GM23248 (cell line): ENCODE measurements at regions not wholly inside any gene's neighbourhood (a gene's known extent, or its start where the extent isn't known, plus 50 kb on each side); places are given as distances from the start of the nearest gene placed in this dataset.
A peak's percentile ranks its signal among the peaks of the same experiment; 100 is the strongest.

Experiments used
- DNase-seq: peaks from one replicate; pipeline ENCODE4 v3.0.0-alpha.2; 2015
- H2AFZ ChIP-seq: fragments of 200-600 bp; sonication (generic); 2 replicates; pipeline ENCODE4 v1.6.1; 2016; ENCODE audit warnings: antibody characterized with exemption
- H3F3A ChIP-seq: fragments of 200-600 bp; sonication (generic); 2 replicates; pipeline ENCODE4 v1.6.1; 2016; ENCODE audit warnings: mild to moderate bottlenecking, antibody characterized with exemption, mixed run types; ENCODE audit not compliant: insufficient read depth
- H3K27ac ChIP-seq: fragments of 200-600 bp; sonication (generic); 2 replicates; pipeline ENCODE4 v1.5.1; 2016; ENCODE audit warnings: mild to moderate bottlenecking
- H3K27me3 ChIP-seq: fragments of 200-600 bp; sonication (generic); replicated peaks from 2 replicates; pipeline ENCODE4 v1.6.1; 2016; ENCODE audit warnings: mild to moderate bottlenecking; ENCODE audit not compliant: insufficient read depth
- H3K36me3 ChIP-seq: fragments of 200-600 bp; sonication (generic); 2 replicates; pipeline ENCODE4 v1.6.1; 2016; ENCODE audit warnings: low read depth, mild to moderate bottlenecking
- H3K4me1 ChIP-seq: fragments of 200-600 bp; sonication (generic); 2 replicates; pipeline ENCODE4 v1.6.1; 2016; ENCODE audit warnings: mild to moderate bottlenecking; ENCODE audit not compliant: insufficient read depth
- H3K4me2 ChIP-seq: fragments of 200-600 bp; sonication (generic); one replicate; pipeline ENCODE4 v1.6.1; 2016; ENCODE audit warnings: mild to moderate bottlenecking; ENCODE audit not compliant: unreplicated experiment
- H3K4me3 ChIP-seq: fragments of 200-600 bp; sonication (generic); 2 replicates; pipeline ENCODE4 v1.5.1; 2016; ENCODE audit warnings: mild to moderate bottlenecking
- H3K79me2 ChIP-seq: fragments of 200-600 bp; sonication (generic); 2 replicates; pipeline ENCODE4 v1.6.1; 2016; ENCODE audit warnings: mild to moderate bottlenecking; ENCODE audit not compliant: insufficient read depth
- H3K9ac ChIP-seq: fragments of 200-600 bp; sonication (generic); 2 replicates; pipeline ENCODE4 v1.6.1; 2016; ENCODE audit warnings: mild to moderate bottlenecking
- H3K9me2 ChIP-seq: fragments of 200-600 bp; sonication (generic); 2 replicates; pipeline ENCODE4 v1.6.1; 2016; ENCODE audit warnings: mixed run types, mild to moderate bottlenecking, moderate library complexity; ENCODE audit not compliant: insufficient read depth
- H3K9me3 ChIP-seq: fragments of 200-600 bp; sonication (generic); one replicate; pipeline ENCODE4 v1.6.1; 2017; ENCODE audit warnings: low read depth
- H4K20me1 ChIP-seq: fragments of 200-600 bp; sonication (generic); 2 replicates; pipeline ENCODE4 v1.6.0; 2016; ENCODE audit not compliant: insufficient read depth
- EZH2 ChIP-seq: fragments of 200-600 bp; sonication (generic); IDR thresholded peaks from 2 replicates; pipeline ENCODE4 v1.6.1; 2018; ENCODE audit warnings: antibody characterized with exemption, mild to moderate bottlenecking; ENCODE audit not compliant: insufficient read depth, poor library complexity, severe bottlenecking
- EZH2phosphoT487 ChIP-seq: fragments of 200-600 bp; sonication (generic); IDR thresholded peaks from 2 replicates; pipeline ENCODE4 v1.6.1; 2018; ENCODE audit warnings: antibody characterized with exemption, moderate library complexity, mild to moderate bottlenecking, low read depth; ENCODE audit not compliant: insufficient read depth
- WGBS, 2 experiments: methylation state at CpG; one replicate each; pipeline ENCODE4 v1.1.6; 2015 to 2017; ENCODE audit warnings: low lambda C conversion rate in 2 of 2, low coverage in 1 of 2; ENCODE audit errors: missing lambda C conversion rate in 2 of 2; 5-methylcytosine and 5-hydroxymethylcytosine counted together
- in situ Hi-C: fragments of 300-500 bp; cut with MboI; formaldehyde crosslinking; loops from 2 replicates; pipeline ENCODE4 v1.15.0; 2020

GRCh38 chr15:72970933-72971760 is 81.1 kb upstream of the NEO1 start:
- peak overlapping the region; percentile 45; the same call in 1 of the 2 replicates for H3K9ac ChIP-seq
- peak overlapping the region; percentile 71 for H3K4me3 ChIP-seq
- H3K4me2 ChIP-seq = peak overlapping the region; percentile 83

DNA sequence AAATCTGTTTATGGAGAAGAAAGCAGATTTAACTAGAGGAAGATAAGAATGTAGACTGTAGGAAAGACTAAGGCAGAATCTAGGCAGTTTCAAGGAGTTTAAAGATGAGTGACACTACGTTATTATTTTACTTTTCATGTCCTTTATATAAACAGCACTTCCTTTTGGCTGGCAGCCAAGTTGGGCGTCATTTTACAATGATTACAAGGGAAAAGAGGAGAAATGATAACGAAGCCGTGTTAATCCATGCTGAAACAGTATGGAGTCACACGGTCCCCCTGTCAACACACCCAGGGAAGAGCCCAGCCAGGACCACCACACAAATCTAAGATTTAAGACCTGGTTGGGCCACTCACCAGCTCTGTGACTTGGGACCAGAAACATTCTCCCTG is 83.7 kb upstream of the NEO1 start:
- H3K4me1 ChIP-seq = peaks cover 13% of the 10 kb centered on the region
- H3K27me3 ChIP-seq = no peaks in the 10 kb centered on the region
- no peaks in the 10 kb centered on the region for H3K9me2 ChIP-seq
- no peaks in the 10 kb centered on the region for H3K9me3 ChIP-seq
- H3F3A ChIP-seq = 0 out of 2 replicates have a peak, but pooled peaks cover 3% of the 10 kb centered on the region
- H3K4me3 ChIP-seq = no peak overlapping the region
- no peak for DNase-seq
- H3K36me3 ChIP-seq = no peaks in the 10 kb centered on the region
- H3K9ac ChIP-seq = no peak overlapping the region
- H4K20me1 ChIP-seq = no peaks in the 10 kb centered on the region
- no peak overlapping the region for H3K27ac ChIP-seq
- WGBS, 2 experiments = 34 to 46% methylated on average over 5 of the region's 5 CpGs
- in situ Hi-C loops = no loop called here
- no peak overlapping the region for H3K4me2 ChIP-seq
- no peaks in the 10 kb centered on the region for H3K79me2 ChIP-seq
- H2AFZ ChIP-seq = no peak overlapping the region
- no peak for TF ChIP-seq EZH2
- no peak for TF ChIP-seq EZH2phosphoT487

More at GRCh38 chr15:72970933-72971760, 81.1 kb upstream of the NEO1 start:
- no peaks in the 10 kb centered on the region for H3K36me3 ChIP-seq
- peaks cover 13% of the 10 kb centered on the region for H3K4me1 ChIP-seq
- no peaks in the 10 kb centered on the region for H3K79me2 ChIP-seq
- TF ChIP-seq EZH2 (no peak), EZH2phosphoT487 (no peak)
- H3K9me3 ChIP-seq = no peaks in the 10 kb centered on the region
- no peaks in the 10 kb centered on the region for H4K20me1 ChIP-seq
- H3K27ac ChIP-seq = no peak overlapping the region
- H3K9me2 ChIP-seq = no peaks in the 10 kb centered on the region
- in situ Hi-C loops = no loop called here
- 6 to 7% methylated on average over 12 of the region's 12 CpGs for WGBS, 2 experiments
- H3F3A ChIP-seq = 0 out of 2 replicates have a peak, but pooled peaks cover 3% of the 10 kb centered on the region
- DNase-seq = peak; percentile 40
- no peaks in the 10 kb centered on the region for H3K27me3 ChIP-seq
- peak overlapping the region; percentile 91 for H2AFZ ChIP-seq

GRCh38 chr15:72967811-72968530 is 84.3 kb upstream of the NEO1 start:
- in situ Hi-C loops = no loop called here
- H4K20me1 ChIP-seq = no peaks in the 10 kb centered on the region
- TF ChIP-seq EZH2phosphoT487 (no peak), EZH2 (no peak)
- H3F3A ChIP-seq = 0 out of 2 replicates have a peak, but pooled peaks cover 3% of the 10 kb centered on the region
- H3K36me3 ChIP-seq = no peaks in the 10 kb centered on the region
- no peak overlapping the region for H3K27ac ChIP-seq
- H3K4me2 ChIP-seq = no peak overlapping the region
- H3K9ac ChIP-seq = no peak overlapping the region
- no peaks in the 10 kb centered on the region for H3K9me2 ChIP-seq
- no peaks in the 10 kb centered on the region for H3K9me3 ChIP-seq
- H2AFZ ChIP-seq = no peak overlapping the region
- H3K4me1 ChIP-seq = peaks cover 13% of the 10 kb centered on the region
- no peaks in the 10 kb centered on the region for H3K79me2 ChIP-seq
- H3K27me3 ChIP-seq = no peaks in the 10 kb centered on the region
- DNase-seq = no peak
- no peak overlapping the region for H3K4me3 ChIP-seq
- WGBS, 2 experiments = 70 to 72% methylated on average over 5 of the region's 5 CpGs

DNA sequence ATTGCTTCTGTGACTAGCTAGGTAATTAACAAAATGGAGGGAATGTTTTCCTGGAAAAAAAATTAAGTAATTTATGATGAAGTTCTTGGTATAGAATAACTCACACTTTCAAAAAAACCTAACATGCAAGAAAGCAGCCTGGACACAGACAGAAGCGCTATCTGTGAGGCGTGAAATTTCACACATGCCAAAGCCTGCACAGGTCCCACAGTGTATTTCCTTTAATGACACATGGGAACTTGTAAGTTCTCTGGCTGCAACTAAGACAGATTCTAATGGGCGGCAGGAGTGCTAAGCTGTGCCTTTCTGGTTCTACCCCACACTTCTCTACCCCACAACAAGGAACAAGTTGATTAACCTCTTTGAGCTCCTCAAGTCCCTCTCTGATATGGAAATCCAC is 84.9 kb upstream of the NEO1 start:
- Histone ChIP-seq H3K4me3 (no peak overlapping the region), H3K9me2 (no peaks in the 10 kb centered on the region), H4K20me1 (no peaks in the 10 kb centered on the region), H3K9me3 (no peaks in the 10 kb centered on the region), H3K27ac (no peak overlapping the region), H3K36me3 (no peaks in the 10 kb centered on the region), H3K9ac (no peak overlapping the region), H3K79me2 (no peaks in the 10 kb centered on the region), H3K27me3 (no peaks in the 10 kb centered on the region), H3K4me2 (no peak overlapping the region), H3F3A (0 out of 2 replicates have a peak, but pooled peaks cover 3% of the 10 kb centered on the region), H2AFZ (no peak overlapping the region), H3K4me1 (peaks cover 13% of the 10 kb centered on the region)
- in situ Hi-C loops = no loop called here
- no peak for DNase-seq
- TF ChIP-seq EZH2 (no peak), EZH2phosphoT487 (no peak)
- WGBS, 2 experiments = 74 to 77% methylated on average over 3 of the region's 3 CpGs
